ENCODE measurements at regions not wholly inside any gene's neighbourhood (a gene's known extent, or its start where the extent isn't known, plus 50 kb on each side); places are given as distances from the start of the nearest gene placed in this dataset.

- H2BK120ac ChIP-seq (ENCODE audit: low read depth, low read length) = no peak overlapping the region
- ATAC-seq (ENCODE audit: low read depth) = no peak
- intact Hi-C loops (cut with micrococcal nuclease) (no loop called here), in situ Hi-C loops (cut with MboI; ENCODE audit: low sequenced_read_pairs) (no loop called here), dilution Hi-C loops (cut with HindIII; ENCODE audit: low sequenced_read_pairs, unreplicated experiment) (no loop called here)
- H2BK5ac ChIP-seq (ENCODE audit: low read depth, low read length, poor library complexity, severe bottlenecking) = no peak overlapping the region
- H2AFZ ChIP-seq (replicated peaks; ENCODE audit: low read length, poor library complexity) = no peak overlapping the region
- H3K27ac ChIP-seq (ENCODE audit: insufficient read depth, low read length) = no peak overlapping the region
- no peaks in the 10 kb centered on the region for H3K36me3 ChIP-seq (ENCODE audit: control insufficient read depth, insufficient read depth, low read length)
- H2AK9ac ChIP-seq (replicated peaks; ENCODE audit: low read depth, low read length, poor library complexity) = no peak overlapping the region
- no peak overlapping the region for H4K5ac ChIP-seq (ENCODE audit: low read depth, low read length)
- CTCF ChIA-PET = no interaction called here
- H3K4me2 ChIP-seq (ENCODE audit: low read depth, low read length) = no peak overlapping the region
- no peak overlapping the region for H3K4ac ChIP-seq (ENCODE audit: low read depth, low read length)
- H4K20me1 ChIP-seq (ENCODE audit: insufficient read depth, low read length) = no peaks in the 10 kb centered on the region
- H3K27me3 ChIP-seq (ENCODE audit: control insufficient read depth, insufficient read depth, low read length) = no peaks in the 10 kb centered on the region
- H4K8ac ChIP-seq (ENCODE audit: low read depth in 2 of 2, low read length in 2 of 2) = no peak overlapping the region
- no peaks in the 10 kb centered on the region for H3K4me1 ChIP-seq (ENCODE audit: control insufficient read depth, insufficient read depth, low read length)
- no peaks in the 10 kb centered on the region for H3K9me3 ChIP-seq (ENCODE audit: control insufficient read depth, insufficient read depth, low read length)
- no peak overlapping the region for H4K91ac ChIP-seq (ENCODE audit: insufficient read depth, low read depth, low read length)
- no peak overlapping the region for H2BK15ac ChIP-seq (ENCODE audit: low read depth, low read length)
- no peak overlapping the region for H3K14ac ChIP-seq (replicated peaks; ENCODE audit: low read depth, low read length)
- no CpG with 5 or more reads among the region's 2 CpGs for WGBS, 2 experiments (ENCODE audit: extremely low coverage in 2 of 2, insufficient read length in 1 of 2)
- no peak overlapping the region for H2AK5ac ChIP-seq (ENCODE audit: low read depth, low read length)
- no peak overlapping the region for H3K23ac ChIP-seq (ENCODE audit: low read depth, low read length)
- H3K4me3 ChIP-seq (ENCODE audit: insufficient read depth, low read depth, low read length) = no peak overlapping the region
- no peaks in the 10 kb centered on the region for H3K79me1 ChIP-seq (ENCODE audit: low read depth in 1 of 2, low read length in 2 of 2)
- no peak overlapping the region for H3K56ac ChIP-seq (ENCODE audit: extremely low read depth, insufficient read depth, low read length)
- no peaks in the 10 kb centered on the region for H3K9me1 ChIP-seq (ENCODE audit: insufficient read depth, low read length)
- POLR2A ChIA-PET (ENCODE audit: unreplicated experiment) = no interaction called here
- TF ChIP-seq ELK1 (IDR thresholded peaks at IDR 0.05; ENCODE audit: borderline replicate concordance, low read depth, low read length) (no peak), FOS (IDR thresholded peaks at IDR 0.05; ENCODE audit: low read depth, low read length) (no peak), POLR2A (IDR thresholded peaks at IDR 0.05; ENCODE audit: low read depth, low read length) (no peak), BHLHE40 (IDR thresholded peaks at IDR 0.05; ENCODE audit: low read depth, low read length) (no peak), CHD1 (IDR thresholded peaks at IDR 0.05; ENCODE audit: low read depth, low read length) (no peak), MAZ (IDR thresholded peaks at IDR 0.05; ENCODE audit: borderline replicate concordance, low read depth, low read length) (no peak), MAFK (IDR thresholded peaks at IDR 0.05; ENCODE audit: low read depth, low read length) (no peak), CEBPB (IDR thresholded peaks at IDR 0.05; ENCODE audit: low read depth, low read length) (no peak), MXI1 (IDR thresholded peaks at IDR 0.05; ENCODE audit: borderline replicate concordance, low read depth, low read length) (no peak), CTCF (conservative IDR thresholded peaks at IDR 0.05; ENCODE audit: low read depth, low read length) (no peak), USF2 (IDR thresholded peaks at IDR 0.05; ENCODE audit: low read depth, low read length) (no peak), NFE2L2 (IDR thresholded peaks at IDR 0.05; ENCODE audit: low read depth, low read length) (no peak), RCOR1 (IDR thresholded peaks at IDR 0.05; ENCODE audit: insufficient replicate concordance, low read length) (no peak), SMC3 (IDR thresholded peaks at IDR 0.05; ENCODE audit: low read depth, low read length) (no peak), RFX5 (IDR thresholded peaks at IDR 0.05; ENCODE audit: low read depth, low read length) (no peak)
- DNase-seq = no peak
- H2BK20ac ChIP-seq (ENCODE audit: low read depth, low read length) = no peak overlapping the region
- BruUV-seq (replicated peaks) = no TSS peak
- no peak overlapping the region for H3K9ac ChIP-seq (ENCODE audit: low read depth, low read length)
- H3K18ac ChIP-seq (ENCODE audit: low read depth, low read length) = no peak overlapping the region
Observed at GRCh38 chr11:127506126-127506525, 505.6 kb upstream of the KIRREL3 start.
